GM20000 (cell line): ENCODE measurements at regions not wholly inside any gene's neighbourhood (a gene's known extent, or its start where the extent isn't known, plus 50 kb on each side); places are given as distances from the start of the nearest gene placed in this dataset.
"Not testable (repeated sequence)": the region's sequence is repeated elsewhere in the genome, so short reads cannot be mapped to it uniquely, and the experiment has no call there.

ENCODE experiments used
- DNase-seq: peaks from one replicate; pipeline ENCODE4 v3.0.0; 2012; ENCODE audit warnings: low spot score
- TF ChIP-seq, protein P1 (sequence below): IDR thresholded peaks from 2 replicates; pipeline ENCODE4 v1.5.1; 2012; ENCODE audit warnings: mild to moderate bottlenecking, control low read depth; ENCODE audit errors: extremely low read depth, missing control alignments

DNA sequence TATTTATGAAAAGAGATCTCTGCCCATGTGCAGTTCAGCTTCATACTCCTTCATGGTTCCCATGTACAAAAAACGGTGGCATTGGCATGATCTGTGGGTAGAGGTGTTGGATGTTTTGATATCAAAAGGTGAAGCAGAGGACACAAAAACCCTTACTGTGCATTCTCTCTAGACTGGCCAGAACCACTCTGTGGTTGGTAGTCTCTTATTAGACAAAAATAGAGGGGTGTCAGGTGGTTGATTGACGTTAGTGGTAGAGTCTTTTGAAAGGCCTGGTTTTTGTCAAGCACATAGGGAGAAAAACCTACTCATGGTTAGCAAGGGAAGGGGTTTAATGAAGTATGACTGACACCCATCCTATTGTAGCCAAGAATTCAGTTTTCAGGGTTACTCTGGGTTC is 400.0 kb upstream of the TMPRSS15 start:
- TF ChIP-seq, protein P1, sequence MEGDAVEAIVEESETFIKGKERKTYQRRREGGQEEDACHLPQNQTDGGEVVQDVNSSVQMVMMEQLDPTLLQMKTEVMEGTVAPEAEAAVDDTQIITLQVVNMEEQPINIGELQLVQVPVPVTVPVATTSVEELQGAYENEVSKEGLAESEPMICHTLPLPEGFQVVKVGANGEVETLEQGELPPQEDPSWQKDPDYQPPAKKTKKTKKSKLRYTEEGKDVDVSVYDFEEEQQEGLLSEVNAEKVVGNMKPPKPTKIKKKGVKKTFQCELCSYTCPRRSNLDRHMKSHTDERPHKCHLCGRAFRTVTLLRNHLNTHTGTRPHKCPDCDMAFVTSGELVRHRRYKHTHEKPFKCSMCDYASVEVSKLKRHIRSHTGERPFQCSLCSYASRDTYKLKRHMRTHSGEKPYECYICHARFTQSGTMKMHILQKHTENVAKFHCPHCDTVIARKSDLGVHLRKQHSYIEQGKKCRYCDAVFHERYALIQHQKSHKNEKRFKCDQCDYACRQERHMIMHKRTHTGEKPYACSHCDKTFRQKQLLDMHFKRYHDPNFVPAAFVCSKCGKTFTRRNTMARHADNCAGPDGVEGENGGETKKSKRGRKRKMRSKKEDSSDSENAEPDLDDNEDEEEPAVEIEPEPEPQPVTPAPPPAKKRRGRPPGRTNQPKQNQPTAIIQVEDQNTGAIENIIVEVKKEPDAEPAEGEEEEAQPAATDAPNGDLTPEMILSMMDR = no peak
- DNase-seq = no peak

DNA sequence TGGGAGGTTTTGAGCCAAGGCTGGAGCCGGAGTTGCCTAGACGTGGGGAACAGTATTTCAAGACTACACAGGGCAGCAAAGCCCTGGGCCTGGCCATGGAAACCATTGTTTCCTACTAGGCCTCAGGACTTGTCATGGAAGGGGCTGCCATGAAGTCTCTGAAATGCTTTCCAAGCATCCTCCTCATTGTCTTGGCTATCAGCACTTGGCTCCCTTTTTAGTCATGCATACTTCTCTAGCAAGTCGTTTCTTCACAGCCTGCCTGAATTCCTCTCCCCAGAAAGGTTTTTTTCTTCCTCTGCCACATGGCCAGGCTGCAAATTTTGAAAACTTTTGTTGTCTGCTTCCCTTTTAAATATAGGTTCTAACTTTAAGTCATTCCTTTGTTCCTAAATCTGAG is 406.6 kb upstream of the TMPRSS15 start:
- TF ChIP-seq, protein P1 = no peak
- no peak for DNase-seq

DNA sequence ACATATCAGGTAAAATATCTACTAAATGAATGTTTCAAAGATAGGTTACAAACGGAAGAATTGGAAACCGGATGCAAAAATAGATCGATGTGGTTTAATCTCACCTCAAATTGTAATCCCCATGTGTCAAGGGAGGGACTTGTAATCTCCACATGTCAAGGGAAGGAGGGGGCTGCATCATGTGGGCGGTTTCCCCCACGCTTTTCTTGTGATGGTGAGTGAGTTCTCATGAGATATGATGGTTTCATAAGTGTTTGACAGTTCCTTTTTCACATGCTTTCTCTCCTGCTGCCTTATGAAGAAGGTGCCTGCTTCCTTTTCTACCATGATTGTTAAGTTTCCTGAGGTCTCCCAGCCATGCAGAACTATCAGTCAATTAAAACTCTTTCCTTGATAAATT is 408.7 kb upstream of the TMPRSS15 start:
- TF ChIP-seq, protein P1 = no peak
- no peak for DNase-seq

DNA sequence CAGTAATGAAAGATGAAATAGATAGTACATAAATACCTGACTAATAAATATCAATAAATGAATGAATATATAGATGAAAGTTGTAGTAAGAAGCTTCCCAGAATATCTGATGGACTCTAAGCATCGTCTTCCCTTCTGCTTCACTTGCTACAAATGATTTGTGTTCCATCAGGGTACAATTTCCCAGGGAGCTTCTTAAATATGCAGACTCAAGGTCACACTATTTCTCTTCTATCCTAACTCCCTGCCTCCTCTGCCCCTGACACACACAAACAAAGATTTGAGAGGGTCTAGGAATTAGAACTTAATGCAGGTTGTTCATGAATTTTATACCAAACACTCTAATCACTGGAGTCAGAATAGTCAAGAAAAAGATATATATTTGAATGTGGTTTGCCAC is 415.9 kb upstream of the TMPRSS15 start:
- DNase-seq = no peak
- TF ChIP-seq, protein P1 = no peak

DNA sequence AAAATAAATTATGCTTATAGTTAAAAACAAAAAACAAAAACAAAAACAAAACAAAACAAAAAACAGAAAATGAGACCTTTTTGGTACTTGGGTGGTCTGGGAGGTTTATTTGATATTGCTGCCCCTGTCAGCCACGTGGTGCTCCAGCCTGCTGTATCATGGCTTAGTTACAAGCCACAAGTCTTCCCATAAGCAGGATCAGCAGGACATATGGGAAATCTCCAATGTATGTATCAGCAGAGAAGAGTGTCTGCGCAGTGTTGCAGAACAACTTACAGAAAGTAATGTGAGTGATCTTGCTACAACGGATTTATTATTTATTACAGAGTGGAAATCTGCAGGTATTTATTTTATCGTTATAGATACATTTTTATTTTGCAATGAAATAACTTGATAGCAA is 423.0 kb upstream of the TMPRSS15 start:
- DNase-seq = no peak
- TF ChIP-seq, protein P1 = no peak

DNA sequence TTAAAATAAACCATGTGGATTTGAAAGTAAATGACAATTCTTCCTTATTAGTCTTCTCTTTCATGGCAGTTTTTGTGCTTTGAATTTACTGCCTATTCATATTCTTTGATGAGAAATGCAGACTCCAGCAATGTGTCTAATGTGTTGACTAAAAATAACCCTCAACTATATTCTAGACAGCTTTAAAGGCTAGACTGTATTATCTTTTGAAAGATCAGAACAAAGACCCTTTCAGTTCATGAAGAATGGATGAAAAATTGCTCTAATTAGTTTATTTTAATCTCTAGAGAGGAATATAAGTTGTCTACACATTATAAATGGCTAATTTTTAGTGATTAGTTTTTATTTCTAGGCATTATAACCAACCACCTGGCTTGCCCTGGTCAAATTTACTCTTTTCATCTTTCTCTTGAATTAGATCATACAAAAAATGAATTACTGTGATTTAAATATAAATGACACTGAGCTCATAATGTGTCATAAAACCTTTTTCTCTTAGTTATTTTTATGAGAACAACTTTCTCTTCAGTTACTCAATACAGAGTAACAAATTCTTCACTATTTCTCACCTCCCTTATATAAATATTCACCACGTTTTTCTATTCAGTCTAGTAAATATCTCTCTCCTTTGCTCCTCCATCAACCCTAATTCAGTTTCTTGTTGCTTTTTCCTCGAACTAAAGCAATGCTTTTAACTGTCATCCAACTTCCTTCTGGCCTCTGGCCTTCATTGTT is 428.5 kb upstream of the TMPRSS15 start:
- TF ChIP-seq, protein P1 = no peak
- DNase-seq = no peak

DNA sequence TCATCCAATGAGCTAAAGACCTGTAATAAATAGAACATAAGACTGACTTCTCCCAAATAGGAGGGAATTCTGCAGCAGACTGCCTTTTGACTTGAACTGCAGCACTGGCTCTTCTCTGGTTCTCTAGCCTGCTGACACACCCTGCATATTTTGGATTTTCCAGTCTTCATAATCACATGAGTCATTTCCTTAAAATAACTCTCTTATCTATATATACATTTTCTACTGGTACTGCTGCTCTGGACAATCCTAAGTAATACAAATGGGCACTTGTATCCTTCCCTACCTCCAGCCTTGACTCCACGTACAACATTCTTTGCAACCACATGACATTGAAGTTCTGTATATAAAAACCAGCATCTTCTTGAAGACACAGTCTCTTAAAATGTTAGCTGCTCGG is 429.4 kb upstream of the TMPRSS15 start:
- no peak for DNase-seq
- TF ChIP-seq, protein P1 = no peak

DNA sequence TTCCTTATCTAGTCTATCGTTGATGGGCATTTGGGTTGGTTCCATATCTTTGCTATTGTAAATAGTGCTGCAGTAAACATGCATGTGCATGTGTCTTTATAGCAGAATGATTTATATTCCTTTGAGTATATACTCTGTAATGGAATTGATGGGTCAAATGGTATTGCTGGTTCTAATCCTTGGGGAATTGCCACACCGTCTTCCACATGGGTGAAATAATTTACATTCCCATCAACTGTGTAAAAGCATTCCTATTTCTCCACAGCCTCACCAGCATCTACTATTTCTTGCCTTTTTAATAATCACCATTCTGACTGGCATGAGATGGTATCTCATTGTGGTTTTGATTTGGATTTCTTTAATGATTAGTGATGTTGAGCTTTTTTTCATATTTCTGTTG is 430.5 kb upstream of the TMPRSS15 start:
- not testable (repeated sequence) for DNase-seq
